Breast epithelium (tissue), 3 donors: ENCODE measurements at regions not wholly inside any gene's neighbourhood (a gene's known extent, or its start where the extent isn't known, plus 50 kb on each side); places are given as distances from the start of the nearest gene placed in this dataset.

Experiments used
- POLR2A ChIP-seq: fragments of 450-650 bp; IDR thresholded peaks from one replicate; pipeline ENCODE4 v1.6.1; 2016; ENCODE audit warnings: antibody characterized with exemption, mild to moderate bottlenecking, moderate library complexity
- POLR2AphosphoS5 ChIP-seq, 3 donors: sonication (generic); formaldehyde crosslinking; IDR thresholded peaks; one replicate each; pipeline ENCODE4 v1.6.1; 2017; ENCODE audit warnings: antibody characterized with exemption in 3 of 3
- TF ChIP-seq, protein P1 (sequence below), 3 donors: fragments of 450-650 bp; IDR thresholded peaks; one replicate each; pipeline ENCODE4 v1.5.1; 2016 to 2017; ENCODE audit warnings: antibody characterized with exemption in 3 of 3, mild to moderate bottlenecking in 3 of 3, moderate library complexity in 3 of 3

DNA sequence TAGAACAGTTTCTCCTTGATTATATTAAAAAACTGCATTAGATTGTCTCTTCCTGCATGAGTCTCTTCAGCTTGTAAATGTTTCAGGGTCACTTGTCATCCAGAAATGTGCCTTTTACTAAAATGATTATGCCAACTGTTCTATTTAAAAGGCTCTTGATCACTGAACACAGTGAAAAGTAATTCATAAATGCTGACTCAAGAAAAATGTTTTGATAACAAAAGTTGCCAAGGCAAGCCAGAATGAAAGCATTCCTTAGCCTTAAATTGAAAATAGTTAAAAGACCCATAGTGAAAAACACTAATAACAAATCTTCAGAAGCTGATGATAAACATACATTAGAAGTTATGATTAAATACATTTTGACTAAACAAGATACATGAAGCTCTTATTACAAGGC, 356.0 kb upstream of the KIF2B start:
- TF ChIP-seq, protein P1, sequence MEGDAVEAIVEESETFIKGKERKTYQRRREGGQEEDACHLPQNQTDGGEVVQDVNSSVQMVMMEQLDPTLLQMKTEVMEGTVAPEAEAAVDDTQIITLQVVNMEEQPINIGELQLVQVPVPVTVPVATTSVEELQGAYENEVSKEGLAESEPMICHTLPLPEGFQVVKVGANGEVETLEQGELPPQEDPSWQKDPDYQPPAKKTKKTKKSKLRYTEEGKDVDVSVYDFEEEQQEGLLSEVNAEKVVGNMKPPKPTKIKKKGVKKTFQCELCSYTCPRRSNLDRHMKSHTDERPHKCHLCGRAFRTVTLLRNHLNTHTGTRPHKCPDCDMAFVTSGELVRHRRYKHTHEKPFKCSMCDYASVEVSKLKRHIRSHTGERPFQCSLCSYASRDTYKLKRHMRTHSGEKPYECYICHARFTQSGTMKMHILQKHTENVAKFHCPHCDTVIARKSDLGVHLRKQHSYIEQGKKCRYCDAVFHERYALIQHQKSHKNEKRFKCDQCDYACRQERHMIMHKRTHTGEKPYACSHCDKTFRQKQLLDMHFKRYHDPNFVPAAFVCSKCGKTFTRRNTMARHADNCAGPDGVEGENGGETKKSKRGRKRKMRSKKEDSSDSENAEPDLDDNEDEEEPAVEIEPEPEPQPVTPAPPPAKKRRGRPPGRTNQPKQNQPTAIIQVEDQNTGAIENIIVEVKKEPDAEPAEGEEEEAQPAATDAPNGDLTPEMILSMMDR (IDR thresholded peaks at IDR 0.05), result no peak
- TF ChIP-seq POLR2AphosphoS5 (IDR thresholded peaks at IDR 0.05), result no peak
- no peak for TF ChIP-seq POLR2A
